ENCODE measurements at regions not wholly inside any gene's neighbourhood (a gene's known extent, or its start where the extent isn't known, plus 50 kb on each side); places are given as distances from the start of the nearest gene placed in this dataset.

DNA sequence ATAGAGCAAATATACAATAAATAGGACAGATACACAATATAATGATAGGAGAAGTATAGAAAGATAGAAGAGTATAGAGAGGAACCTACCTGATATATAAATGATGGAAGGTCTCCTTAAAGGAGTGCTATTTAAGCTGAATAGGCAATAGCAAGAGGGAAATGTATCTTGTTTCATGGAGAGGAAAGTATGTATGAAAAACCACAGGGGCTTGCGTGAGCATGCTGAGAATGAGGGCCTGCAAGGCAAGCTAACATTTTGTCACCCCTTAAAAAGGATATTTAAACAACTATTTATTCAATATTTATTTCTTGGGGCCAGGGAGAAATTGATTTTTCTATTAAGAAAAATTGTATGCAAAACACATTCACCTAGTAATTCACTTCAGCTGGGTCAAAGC, 150.9 kb upstream of the ZRANB2 start:
- Histone ChIP-seq H3K36me3 (ENCODE audit: insufficient read depth, low read length) (no peaks in the 10 kb centered on the region), H3K9me3 (ENCODE audit: low read length) (no peaks in the 10 kb centered on the region; the same call in 1 of the 2 replicates), H3K4me2 (ENCODE audit: low read depth, low read length, poor library complexity, severe bottlenecking) (no peak overlapping the region), H3K27ac (ENCODE audit: low read length) (no peak overlapping the region), H3K4me1 (ENCODE audit: low read length) (no peaks in the 10 kb centered on the region), H3K4me3 (ENCODE audit: low read length) (no peak overlapping the region), H3K27me3 (ENCODE audit: low read length) (no peaks in the 10 kb centered on the region), H3K79me2 (ENCODE audit: low read length) (no peaks in the 10 kb centered on the region), H3K9me2 (replicated peaks; ENCODE audit: insufficient read depth, low read length) (no peaks in the 10 kb centered on the region), H4K20me1 (ENCODE audit: insufficient read depth, low read depth, low read length) (no peaks in the 10 kb centered on the region), H2AFZ (ENCODE audit: low read length) (no peak overlapping the region), H3K9ac (ENCODE audit: low read length) (no peak overlapping the region)
- no peak for DNase-seq

- DNase-seq = no peak
- H3K9me3 ChIP-seq (ENCODE audit: low read length) = no peaks in the 10 kb centered on the region; the same call in 1 of the 2 replicates
- no peaks in the 10 kb centered on the region for H3K27me3 ChIP-seq (ENCODE audit: low read length)
- H4K20me1 ChIP-seq (ENCODE audit: insufficient read depth, low read depth, low read length) = no peaks in the 10 kb centered on the region
- no peak overlapping the region for H3K4me3 ChIP-seq (ENCODE audit: low read length)
- no peak overlapping the region for H2AFZ ChIP-seq (ENCODE audit: low read length)
- H3K4me2 ChIP-seq (ENCODE audit: low read depth, low read length, poor library complexity, severe bottlenecking) = no peak overlapping the region
- no peak overlapping the region for H3K9ac ChIP-seq (ENCODE audit: low read length)
- no peaks in the 10 kb centered on the region for H3K4me1 ChIP-seq (ENCODE audit: low read length)
- no peaks in the 10 kb centered on the region for H3K9me2 ChIP-seq (replicated peaks; ENCODE audit: insufficient read depth, low read length)
- no peaks in the 10 kb centered on the region for H3K79me2 ChIP-seq (ENCODE audit: low read length)
- no peak overlapping the region for H3K27ac ChIP-seq (ENCODE audit: low read length)
- H3K36me3 ChIP-seq (ENCODE audit: insufficient read depth, low read length) = no peaks in the 10 kb centered on the region
These were observed 148.0 kb upstream of the ZRANB2 start for GRCh38 chr1:71228742-71229365.

DNA sequence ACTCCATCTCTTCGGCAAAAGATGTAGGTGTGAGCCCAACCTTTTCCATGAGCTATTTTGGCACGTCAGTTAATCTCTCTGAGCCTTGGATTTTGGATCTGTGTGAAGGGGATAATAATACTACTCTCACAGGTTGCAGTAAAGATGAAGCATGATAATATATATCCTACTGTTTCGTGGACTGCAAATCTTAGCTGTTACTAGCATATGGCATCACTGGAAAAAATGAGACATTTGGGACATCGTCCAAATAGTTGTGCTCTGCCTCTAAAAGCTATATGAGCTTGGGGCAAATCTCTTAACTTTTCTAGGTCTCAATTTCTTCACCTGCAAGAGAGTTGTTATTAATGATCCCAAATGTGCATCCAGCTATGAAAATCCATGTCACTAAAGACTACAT, 147.4 kb upstream of the ZRANB2 start:
- Histone ChIP-seq H3K27ac (ENCODE audit: low read length) (no peak overlapping the region), H2AFZ (ENCODE audit: low read length) (no peak overlapping the region), H3K9me3 (ENCODE audit: low read length) (no peaks in the 10 kb centered on the region; the same call in 1 of the 2 replicates), H3K36me3 (ENCODE audit: insufficient read depth, low read length) (no peaks in the 10 kb centered on the region), H3K4me1 (ENCODE audit: low read length) (no peaks in the 10 kb centered on the region), H3K4me3 (ENCODE audit: low read length) (no peak overlapping the region), H3K27me3 (ENCODE audit: low read length) (no peaks in the 10 kb centered on the region), H3K79me2 (ENCODE audit: low read length) (no peaks in the 10 kb centered on the region), H4K20me1 (ENCODE audit: insufficient read depth, low read depth, low read length) (no peaks in the 10 kb centered on the region), H3K4me2 (ENCODE audit: low read depth, low read length, poor library complexity, severe bottlenecking) (no peak overlapping the region), H3K9ac (ENCODE audit: low read length) (no peak overlapping the region), H3K9me2 (replicated peaks; ENCODE audit: insufficient read depth, low read length) (no peaks in the 10 kb centered on the region)
- DNase-seq = no peak

GRCh38 chr1:71224741-71225377, 144.0 kb upstream of the ZRANB2 start:
- Histone ChIP-seq H3K27ac (ENCODE audit: low read length) (no peak overlapping the region), H3K9ac (ENCODE audit: low read length) (no peak overlapping the region), H3K79me2 (ENCODE audit: low read length) (no peaks in the 10 kb centered on the region), H3K9me3 (ENCODE audit: low read length) (no peaks in the 10 kb centered on the region), H2AFZ (ENCODE audit: low read length) (no peak overlapping the region), H3K9me2 (replicated peaks; ENCODE audit: insufficient read depth, low read length) (no peaks in the 10 kb centered on the region), H3K27me3 (ENCODE audit: low read length) (no peaks in the 10 kb centered on the region), H3K36me3 (ENCODE audit: insufficient read depth, low read length) (no peaks in the 10 kb centered on the region), H4K20me1 (ENCODE audit: insufficient read depth, low read depth, low read length) (no peaks in the 10 kb centered on the region), H3K4me1 (ENCODE audit: low read length) (no peaks in the 10 kb centered on the region), H3K4me3 (ENCODE audit: low read length) (no peak overlapping the region), H3K4me2 (ENCODE audit: low read depth, low read length, poor library complexity, severe bottlenecking) (no peak overlapping the region)
- no peak for DNase-seq

DNA sequence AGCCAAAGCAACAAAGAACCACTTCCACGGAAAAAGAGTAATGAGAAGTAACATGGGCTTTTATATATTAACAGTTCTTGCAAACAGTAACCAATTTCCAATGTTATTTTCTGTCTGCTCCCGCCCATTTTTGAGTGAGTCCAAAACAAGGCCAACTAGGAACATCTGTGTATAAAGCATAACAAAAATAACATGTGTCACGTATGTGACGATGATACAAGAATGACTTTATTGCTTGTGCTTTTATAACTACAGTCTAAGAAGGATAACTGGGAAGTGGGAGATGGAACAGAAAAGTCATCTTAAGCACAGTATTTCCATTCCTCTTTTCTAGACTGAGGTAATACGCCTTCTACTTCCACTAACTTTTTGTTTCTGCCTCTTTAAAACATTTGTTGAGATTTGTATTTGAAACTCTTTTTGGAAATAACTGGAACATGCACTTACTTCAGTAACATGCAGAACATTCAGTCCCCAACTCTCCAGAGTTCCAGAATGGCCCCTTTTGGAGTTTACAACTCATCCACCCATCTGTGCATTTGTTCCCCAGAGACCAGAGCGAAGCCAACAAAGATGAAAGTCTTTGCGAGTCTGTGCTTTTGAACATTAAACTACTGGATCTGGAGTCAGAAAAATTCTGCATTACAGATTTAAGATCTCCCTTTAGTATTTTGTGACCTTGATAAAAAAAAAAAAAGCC, 143.0 kb upstream of the ZRANB2 start:
- Histone ChIP-seq H3K27me3 (ENCODE audit: low read length) (no peaks in the 10 kb centered on the region), H3K4me2 (ENCODE audit: low read depth, low read length, poor library complexity, severe bottlenecking) (no peak overlapping the region), H3K4me1 (ENCODE audit: low read length) (no peaks in the 10 kb centered on the region), H4K20me1 (ENCODE audit: insufficient read depth, low read depth, low read length) (no peaks in the 10 kb centered on the region), H3K79me2 (ENCODE audit: low read length) (no peaks in the 10 kb centered on the region), H2AFZ (ENCODE audit: low read length) (no peak overlapping the region), H3K9me3 (ENCODE audit: low read length) (no peaks in the 10 kb centered on the region), H3K4me3 (ENCODE audit: low read length) (no peak overlapping the region), H3K9me2 (replicated peaks; ENCODE audit: insufficient read depth, low read length) (no peaks in the 10 kb centered on the region), H3K27ac (ENCODE audit: low read length) (no peak overlapping the region), H3K9ac (ENCODE audit: low read length) (no peak overlapping the region), H3K36me3 (ENCODE audit: insufficient read depth, low read length) (no peaks in the 10 kb centered on the region)
- no peak for DNase-seq

DNA sequence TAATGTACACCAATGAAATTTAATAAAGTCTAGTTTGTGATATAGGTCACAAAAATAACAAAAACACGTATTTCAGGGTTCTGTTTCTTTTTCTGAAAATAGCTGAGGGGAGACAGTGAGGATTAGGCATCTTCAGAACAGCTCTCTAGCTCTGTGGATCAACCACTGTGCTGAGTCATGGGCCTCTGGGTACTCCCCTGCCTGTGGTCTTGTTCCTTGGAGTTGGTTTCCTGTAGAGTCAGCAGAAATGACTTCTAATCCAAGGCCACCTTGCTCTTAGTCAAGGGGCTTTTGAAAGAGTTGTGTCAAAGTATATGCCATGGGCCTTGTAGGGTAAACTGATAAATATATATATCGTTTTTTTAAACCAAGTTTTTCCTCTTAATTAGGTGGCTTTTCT, 141.8 kb upstream of the ZRANB2 start:
- Histone ChIP-seq H2AFZ (ENCODE audit: low read length) (no peak overlapping the region), H3K27me3 (ENCODE audit: low read length) (no peaks in the 10 kb centered on the region), H3K27ac (ENCODE audit: low read length) (no peak overlapping the region), H3K36me3 (ENCODE audit: insufficient read depth, low read length) (no peaks in the 10 kb centered on the region), H3K79me2 (ENCODE audit: low read length) (no peaks in the 10 kb centered on the region), H3K4me3 (ENCODE audit: low read length) (no peak overlapping the region), H3K4me1 (ENCODE audit: low read length) (no peaks in the 10 kb centered on the region), H3K9me2 (replicated peaks; ENCODE audit: insufficient read depth, low read length) (no peaks in the 10 kb centered on the region), H4K20me1 (ENCODE audit: insufficient read depth, low read depth, low read length) (no peaks in the 10 kb centered on the region), H3K4me2 (ENCODE audit: low read depth, low read length, poor library complexity, severe bottlenecking) (no peak overlapping the region), H3K9ac (ENCODE audit: low read length) (no peak overlapping the region), H3K9me3 (ENCODE audit: low read length) (no peaks in the 10 kb centered on the region)
- no peak for DNase-seq

DNA sequence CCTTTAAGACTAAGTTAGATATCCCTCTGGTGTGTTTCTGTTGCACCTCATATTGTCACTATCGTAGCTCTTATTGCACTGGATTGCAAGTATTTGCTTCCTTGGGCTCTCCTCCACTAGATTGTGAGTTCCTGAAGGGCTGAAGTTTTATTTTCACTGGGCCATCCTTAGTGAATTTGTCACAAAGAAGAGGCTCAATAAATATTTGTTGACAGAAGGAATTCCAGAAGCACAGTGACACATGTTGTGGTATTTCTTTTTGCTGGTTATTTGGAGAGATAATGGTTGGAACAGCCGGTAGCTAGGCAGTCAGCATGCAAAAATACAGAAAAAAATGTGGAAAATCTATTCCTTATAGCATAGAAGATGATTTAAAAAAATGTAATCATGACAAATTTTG, 129.9 kb upstream of the ZRANB2 start:
- H3K9ac ChIP-seq (ENCODE audit: low read length) = no peak overlapping the region
- no peaks in the 10 kb centered on the region for H4K20me1 ChIP-seq (ENCODE audit: insufficient read depth, low read depth, low read length)
- no peak for DNase-seq
- H3K4me3 ChIP-seq (ENCODE audit: low read length) = no peak overlapping the region
- H3K79me2 ChIP-seq (ENCODE audit: low read length) = no peaks in the 10 kb centered on the region
- H3K27me3 ChIP-seq (ENCODE audit: low read length) = no peaks in the 10 kb centered on the region
- no peak overlapping the region for H3K27ac ChIP-seq (ENCODE audit: low read length)
- H3K36me3 ChIP-seq (ENCODE audit: insufficient read depth, low read length) = no peaks in the 10 kb centered on the region
- no peaks in the 10 kb centered on the region for H3K4me1 ChIP-seq (ENCODE audit: low read length)
- H3K9me2 ChIP-seq (replicated peaks; ENCODE audit: insufficient read depth, low read length) = 0 out of 2 replicates have a peak, but pooled peaks cover 6% of the 10 kb centered on the region
- H3K4me2 ChIP-seq (ENCODE audit: low read depth, low read length, poor library complexity, severe bottlenecking) = no peak overlapping the region
- no peak overlapping the region for H2AFZ ChIP-seq (ENCODE audit: low read length)
- H3K9me3 ChIP-seq (ENCODE audit: low read length) = 0 out of 2 replicates have a peak, but pooled peaks cover 3% of the 10 kb centered on the region

GRCh38 chr1:71203241-71203640, 122.4 kb upstream of the ZRANB2 start:
- no peaks in the 10 kb centered on the region for H3K4me1 ChIP-seq (ENCODE audit: low read length)
- H4K20me1 ChIP-seq (ENCODE audit: insufficient read depth, low read depth, low read length) = no peaks in the 10 kb centered on the region
- no peak overlapping the region for H3K4me3 ChIP-seq (ENCODE audit: low read length)
- no peaks in the 10 kb centered on the region for H3K9me2 ChIP-seq (replicated peaks; ENCODE audit: insufficient read depth, low read length)
- H3K27ac ChIP-seq (ENCODE audit: low read length) = no peak overlapping the region
- H3K36me3 ChIP-seq (ENCODE audit: insufficient read depth, low read length) = no peaks in the 10 kb centered on the region
- H3K9me3 ChIP-seq (ENCODE audit: low read length) = no peaks in the 10 kb centered on the region
- no peaks in the 10 kb centered on the region for H3K27me3 ChIP-seq (ENCODE audit: low read length)
- no peak overlapping the region for H3K9ac ChIP-seq (ENCODE audit: low read length)
- H2AFZ ChIP-seq (ENCODE audit: low read length) = no peak overlapping the region
- no peak overlapping the region for H3K4me2 ChIP-seq (ENCODE audit: low read depth, low read length, poor library complexity, severe bottlenecking)
- H3K79me2 ChIP-seq (ENCODE audit: low read length) = no peaks in the 10 kb centered on the region
- DNase-seq = no peak
